ENCODE measurements at regions not wholly inside any gene's neighbourhood (a gene's known extent, or its start where the extent isn't known, plus 50 kb on each side); places are given as distances from the start of the nearest gene placed in this dataset.

GRCh38 chr6:22956029-22956681 is 386.8 kb downstream of the HDGFL1 start:
- TF ChIP-seq, protein P1, sequence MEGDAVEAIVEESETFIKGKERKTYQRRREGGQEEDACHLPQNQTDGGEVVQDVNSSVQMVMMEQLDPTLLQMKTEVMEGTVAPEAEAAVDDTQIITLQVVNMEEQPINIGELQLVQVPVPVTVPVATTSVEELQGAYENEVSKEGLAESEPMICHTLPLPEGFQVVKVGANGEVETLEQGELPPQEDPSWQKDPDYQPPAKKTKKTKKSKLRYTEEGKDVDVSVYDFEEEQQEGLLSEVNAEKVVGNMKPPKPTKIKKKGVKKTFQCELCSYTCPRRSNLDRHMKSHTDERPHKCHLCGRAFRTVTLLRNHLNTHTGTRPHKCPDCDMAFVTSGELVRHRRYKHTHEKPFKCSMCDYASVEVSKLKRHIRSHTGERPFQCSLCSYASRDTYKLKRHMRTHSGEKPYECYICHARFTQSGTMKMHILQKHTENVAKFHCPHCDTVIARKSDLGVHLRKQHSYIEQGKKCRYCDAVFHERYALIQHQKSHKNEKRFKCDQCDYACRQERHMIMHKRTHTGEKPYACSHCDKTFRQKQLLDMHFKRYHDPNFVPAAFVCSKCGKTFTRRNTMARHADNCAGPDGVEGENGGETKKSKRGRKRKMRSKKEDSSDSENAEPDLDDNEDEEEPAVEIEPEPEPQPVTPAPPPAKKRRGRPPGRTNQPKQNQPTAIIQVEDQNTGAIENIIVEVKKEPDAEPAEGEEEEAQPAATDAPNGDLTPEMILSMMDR (IDR thresholded peaks at IDR 0.05): no peak
- TF ChIP-seq POLR2A (IDR thresholded peaks at IDR 0.05) (no peak), EP300 (IDR thresholded peaks at IDR 0.05) (no peak)

All from tibial nerve (tissue), 4 donors.